Fibroblast of mammary gland (primary cell): ENCODE measurements at regions not wholly inside any gene's neighbourhood (a gene's known extent, or its start where the extent isn't known, plus 50 kb on each side); places are given as distances from the start of the nearest gene placed in this dataset.
A peak's percentile ranks its signal among the peaks of the same experiment; 100 is the strongest.

Experiments
- DNase-seq: peaks from one replicate; pipeline ENCODE4 v3.0.0-alpha.2; 2010; ENCODE audit warnings: low read depth
- H3K4me3 ChIP-seq: 2 replicates; pipeline ENCODE4 v1.5.1; 2011; ENCODE audit warnings: low read depth, mild to moderate bottlenecking, low read length, moderate library complexity; ENCODE audit not compliant: control insufficient read depth
- CTCF ChIP-seq: conservative IDR thresholded peaks from 2 replicates; pipeline ENCODE4 v1.5.1; 2011; ENCODE audit warnings: low read depth, low read length, inconsistent platforms; ENCODE audit not compliant: control insufficient read depth, insufficient read depth

DNA sequence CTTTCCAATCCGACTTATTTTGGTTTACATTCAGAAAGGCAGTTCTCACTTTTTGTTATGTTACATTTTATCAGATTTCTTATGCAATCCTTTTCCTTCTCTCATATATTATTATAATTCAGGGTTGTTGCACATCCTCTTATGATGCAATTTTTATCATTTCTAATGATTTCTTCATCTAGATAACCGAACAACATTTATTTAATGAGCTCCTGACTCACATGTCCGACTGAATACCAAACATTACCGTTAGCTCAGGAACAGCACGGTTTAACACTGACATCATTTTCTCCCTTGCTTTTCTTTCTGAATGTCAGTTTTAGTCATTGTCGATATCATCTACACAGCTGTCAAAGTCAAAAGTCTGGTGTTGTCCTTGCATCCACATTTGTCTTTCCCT lies 199.2 kb downstream of the BCHE start:
- no peak overlapping the region for H3K4me3 ChIP-seq
- no peak for TF ChIP-seq CTCF
- no peak for DNase-seq

- no peak overlapping the region for H3K4me3 ChIP-seq
- DNase-seq, result no peak
- no peak for TF ChIP-seq CTCF
These were observed 200.6 kb downstream of the BCHE start for GRCh38 chr3:165636684-165637015.

GRCh38 chr3:165635791-165636683 lies 201.2 kb downstream of the BCHE start:
- no peak for TF ChIP-seq CTCF
- no peak for DNase-seq
- H3K4me3 ChIP-seq, result no peak overlapping the region

DNA sequence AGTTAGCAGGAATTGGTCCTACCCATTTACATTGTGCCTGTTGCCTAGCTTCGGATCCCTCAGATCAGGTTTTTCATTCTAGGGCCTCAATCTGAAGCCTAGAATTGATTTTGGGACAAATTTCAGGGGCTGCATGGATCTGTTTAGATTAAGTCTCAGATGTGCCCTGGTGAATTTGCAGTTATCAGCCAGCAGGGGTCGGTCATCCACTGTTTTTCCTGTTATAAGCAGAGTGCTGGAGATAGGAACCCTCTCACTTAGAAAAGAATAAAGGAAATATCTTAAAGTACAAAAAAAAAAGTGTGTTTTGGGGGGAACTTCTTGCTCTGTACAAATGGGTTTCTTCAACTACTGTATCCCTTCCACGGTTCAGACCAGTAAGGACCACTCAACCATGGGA lies 212.5 kb downstream of the BCHE start:
- peak; percentile 57 for TF ChIP-seq CTCF
- no peak overlapping the region for H3K4me3 ChIP-seq
- peak; percentile 38 for DNase-seq

DNA sequence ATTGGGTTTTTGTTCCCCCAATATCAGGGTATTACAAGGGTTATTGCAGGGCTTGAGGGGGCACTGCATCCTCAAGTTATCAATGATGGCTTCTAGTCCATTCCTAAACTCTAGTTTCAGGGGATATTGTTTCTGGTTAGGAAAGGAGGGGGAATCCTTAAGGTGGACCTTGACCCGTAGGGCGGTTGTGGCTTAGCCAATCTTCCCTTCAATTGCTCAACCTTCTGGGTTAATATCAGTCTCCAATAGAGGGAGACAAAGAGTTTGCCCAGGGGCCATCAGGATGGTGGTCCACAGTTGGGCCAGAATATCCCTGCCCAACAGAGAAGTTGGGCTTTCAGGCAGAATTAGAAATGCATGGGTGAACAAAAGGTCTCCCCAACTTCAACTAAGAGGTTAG lies 214.9 kb downstream of the BCHE start:
- DNase-seq, result no peak
- H3K4me3 ChIP-seq, result no peak overlapping the region
- TF ChIP-seq CTCF, result no peak

GRCh38 chr3:165619069-165619468 lies 218.2 kb downstream of the BCHE start:
- no peak overlapping the region for H3K4me3 ChIP-seq
- TF ChIP-seq CTCF, result no peak
- DNase-seq, result no peak
